Choroid plexus epithelial cell (primary cell): ENCODE measurements at regions not wholly inside any gene's neighbourhood (a gene's known extent, or its start where the extent isn't known, plus 50 kb on each side); places are given as distances from the start of the nearest gene placed in this dataset.

Experiments used
- DNase-seq: peaks from one replicate; pipeline ENCODE4 v3.0.0-alpha.2; 2010; ENCODE audit warnings: low read depth
- H3K4me3 ChIP-seq: 2 replicates; pipeline ENCODE4 v1.5.1; 2011; ENCODE audit warnings: low read depth, mild to moderate bottlenecking, control low read depth, low read length, moderate library complexity
- CTCF ChIP-seq: conservative IDR thresholded peaks from 2 replicates; pipeline ENCODE4 v1.5.1; 2011; ENCODE audit warnings: low read depth, mild to moderate bottlenecking, control low read depth, inconsistent platforms, low read length, moderate library complexity

GRCh38 chr15:38046257-38047051 is 112.0 kb downstream of the TMCO5A start:
- no peak for DNase-seq
- no peak for TF ChIP-seq CTCF
- H3K4me3 ChIP-seq = no peak overlapping the region

GRCh38 chr15:38048001-38048455 is 113.6 kb downstream of the TMCO5A start:
- no peak for TF ChIP-seq CTCF
- DNase-seq = no peak
- no peak overlapping the region for H3K4me3 ChIP-seq

- H3K4me3 ChIP-seq = no peak overlapping the region
- TF ChIP-seq CTCF = no peak
- DNase-seq = peak; percentile 56
Observed at GRCh38 chr15:38049891-38050290, 115.5 kb downstream of the TMCO5A start.

GRCh38 chr15:38050529-38051448 is 116.3 kb downstream of the TMCO5A start:
- H3K4me3 ChIP-seq = no peak overlapping the region
- peak; percentile 83 for DNase-seq
- TF ChIP-seq CTCF = no peak

- no peak for TF ChIP-seq CTCF
- H3K4me3 ChIP-seq = no peak overlapping the region
Observed at GRCh38 chr15:38053205-38053604, 118.8 kb downstream of the TMCO5A start.

GRCh38 chr15:38053776-38054175 is 119.3 kb downstream of the TMCO5A start:
- no peak overlapping the region for H3K4me3 ChIP-seq
- no peak for TF ChIP-seq CTCF
- DNase-seq = no peak

More at GRCh38 chr15:38053205-38053604, 118.8 kb downstream of the TMCO5A start:
- DNase-seq = no peak
